Stomach (tissue), 8 donors: ENCODE measurements at regions not wholly inside any gene's neighbourhood (a gene's known extent, or its start where the extent isn't known, plus 50 kb on each side); places are given as distances from the start of the nearest gene placed in this dataset.

Experiments
- DNase-seq, 2 donors: peaks; one replicate each; pipeline versions ENCODE4 v3.0.0 to v3.0.0-alpha.2; 2013 to 2019
- H3K27ac ChIP-seq, 5 donors: fragments of 200-600 bp in 4 of 5; sonication (generic) in 4 of 5; one replicate each; pipeline ENCODE4 v1.5.1; 2013 to 2019; ENCODE audit warnings: mild to moderate bottlenecking in 1 of 5, moderate library complexity in 1 of 5
- H3K27me3 ChIP-seq, 3 donors: fragments of 200-600 bp; sonication (generic); one replicate each; pipeline ENCODE4 v1.5.1; 2017 to 2019; ENCODE audit warnings: mixed run types in 1 of 3
- H3K36me3 ChIP-seq, 4 donors: fragments of 200-600 bp; sonication (generic); 1 replicate in 3 of 4; 2 replicates in 1 of 4; pipeline ENCODE4 v1.5.1; 2016 to 2019
- H3K4me1 ChIP-seq, 4 donors: fragments of 200-600 bp; sonication (generic); one replicate each; pipeline ENCODE4 v1.5.1; 2016 to 2019
- H3K4me3 ChIP-seq, 4 donors: fragments of 200-600 bp; sonication (generic) in 3 of 4; one replicate each; pipeline ENCODE4 v1.5.1; 2016 to 2019; ENCODE audit warnings: mild to moderate bottlenecking in 1 of 4
- H3K9me3 ChIP-seq, 4 donors: fragments of 200-600 bp; sonication (generic); one replicate each; pipeline ENCODE4 v1.5.1; 2016 to 2019
- CTCF ChIP-seq, 7 experiments: fragments of 450-650 bp in 4 of 7; fragments of 200-600 bp in 3 of 7; sonication (generic) in 3 of 7; IDR thresholded peaks; one replicate each; pipeline ENCODE4 v1.5.1; 2016 to 2019; ENCODE audit warnings: antibody characterized with exemption in 7 of 7, control low read depth in 2 of 7, mild to moderate bottlenecking in 1 of 7
- EP300 ChIP-seq: sonication (generic); formaldehyde crosslinking; IDR thresholded peaks from one replicate; pipeline ENCODE4 v1.6.1; 2017; ENCODE audit warnings: antibody characterized with exemption
- POLR2A ChIP-seq, 4 donors: fragments of 450-650 bp; IDR thresholded peaks; one replicate each; pipeline ENCODE4 v1.6.1; 2016; ENCODE audit warnings: antibody characterized with exemption in 4 of 4, control low read depth in 2 of 4, mild to moderate bottlenecking in 1 of 4, moderate library complexity in 1 of 4
- POLR2AphosphoS5 ChIP-seq, 3 donors: sonication (generic); formaldehyde crosslinking; IDR thresholded peaks; one replicate each; pipeline ENCODE4 v1.6.1; 2016; ENCODE audit warnings: antibody characterized with exemption in 3 of 3
- WGBS, 5 donors: extraction: QIAGEN DNeasy Blood & Tissue Kit in 3 of 5; methylation state at CpG; one replicate each; pipeline versions ENCODE4 v1.1.5 to v1.1.7; 2013 to 2018; 5-methylcytosine and 5-hydroxymethylcytosine counted together
- intact Hi-C: fragments of 100-400 bp; cut with DNase I; formaldehyde crosslinking; loops from one replicate; pipeline ENCODE4 v1.15.1; 2023; ENCODE audit warnings: low total_unique reads
- donor health status: healthy with polysubstance abuse.
- donor health status: Bipolar disorder and iron deficiency.
- donor health status: healthy.

GRCh38 chr5:128736553-128736952 lies 198.5 kb upstream of the FBN2 start:
- no peak for TF ChIP-seq POLR2AphosphoS5 (IDR thresholded peaks at IDR 0.05)
- no peak for TF ChIP-seq CTCF (IDR thresholded peaks at IDR 0.05)
- H3K27ac ChIP-seq: peak overlapping the region in 2 of 5 donors; percentile 18 to 45

GRCh38 chr5:128749136-128749898 lies 211.3 kb upstream of the FBN2 start:
- DNase-seq: peak in 1 of 2 donors; percentile 49
- intact Hi-C loops: no loop called here
- Histone ChIP-seq H3K4me3 (no peak overlapping the region), H3K27ac (no peak overlapping the region), H3K27me3 (no peaks in the 10 kb centered on the region), H3K36me3 (no peaks in the 10 kb centered on the region), H3K9me3 (no peaks in the 10 kb centered on the region), H3K4me1 (peaks cover 0 to 6% (median 2%) of the 10 kb centered on the region in 4 donors)
- TF ChIP-seq CTCF (IDR thresholded peaks at IDR 0.05) (no peak), POLR2AphosphoS5 (IDR thresholded peaks at IDR 0.05) (no peak), POLR2A (IDR thresholded peaks at IDR 0.05) (no peak), EP300 (no peak)
- WGBS, 5 donors: 36 to 45% (median 42%) methylated on average over 11 of the region's 11 CpGs

More at GRCh38 chr5:128736553-128736952, 198.5 kb upstream of the FBN2 start:
- Histone ChIP-seq H3K27me3 (no peaks in the 10 kb centered on the region), H3K4me1 (peaks cover 0 to 5% (median 0%) of the 10 kb centered on the region in 4 donors), H3K36me3 (no peaks in the 10 kb centered on the region), H3K4me3 (no peak overlapping the region), H3K9me3 (peaks cover 0 to 3% (median 0%) of the 10 kb centered on the region in 4 donors)
- DNase-seq: peak in 1 of 2 donors; percentile 80
- intact Hi-C loops: no loop called here
- 29 to 64% (median 46%) methylated on average over 1 of the region's 1 CpG for WGBS, 5 donors

GRCh38 chr5:128750155-128750554 lies 212.1 kb upstream of the FBN2 start:
- Histone ChIP-seq H3K27me3 (no peaks in the 10 kb centered on the region), H3K9me3 (no peaks in the 10 kb centered on the region), H3K4me1 (peaks cover 0 to 6% (median 2%) of the 10 kb centered on the region in 4 donors), H3K36me3 (no peaks in the 10 kb centered on the region), H3K27ac (no peak overlapping the region), H3K4me3 (no peak overlapping the region)
- intact Hi-C loops: no loop called here
- no peak for DNase-seq
- 48 to 73% (median 59%) methylated on average over 1 of the region's 1 CpG for WGBS, 5 donors
- TF ChIP-seq CTCF (IDR thresholded peaks at IDR 0.05) (no peak), POLR2AphosphoS5 (IDR thresholded peaks at IDR 0.05) (no peak), POLR2A (IDR thresholded peaks at IDR 0.05) (no peak), EP300 (no peak)

- DNase-seq: peak in 1 of 2 donors; percentile 31
- Histone ChIP-seq H3K36me3 (no peaks in the 10 kb centered on the region), H3K4me1 (no peaks in the 10 kb centered on the region), H3K4me3 (no peak overlapping the region), H3K27me3 (no peaks in the 10 kb centered on the region), H3K9me3 (no peaks in the 10 kb centered on the region), H3K27ac (no peak overlapping the region)
- intact Hi-C loops: no loop called here
- WGBS, 5 donors: 54 to 73% (median 71%) methylated on average over 3 of the region's 3 CpGs
- TF ChIP-seq POLR2AphosphoS5 (IDR thresholded peaks at IDR 0.05) (no peak), POLR2A (IDR thresholded peaks at IDR 0.05) (no peak), EP300 (no peak), CTCF (IDR thresholded peaks at IDR 0.05) (no peak)
Measured at GRCh38 chr5:128757196-128757959, 207.9 kb upstream of the SLC27A6 start.
